GM12878 (cell line): ENCODE measurements at regions not wholly inside any gene's neighbourhood (a gene's known extent, or its start where the extent isn't known, plus 50 kb on each side); places are given as distances from the start of the nearest gene placed in this dataset.
A peak's percentile ranks its signal among the peaks of the same experiment; 100 is the strongest.

Experiments used
- ATAC-seq: fragments of 200-7000 bp; cut with Tn5 transposase; 3 replicates; pipeline ENCODE4 v1.9.1; 2020; ENCODE audit warnings: mild to moderate bottlenecking, moderate library complexity
- BruUV-seq: library from RNA; stranded (reverse); fragments of 400-500 nt; replicated peaks from 2 replicates; lab custom pipeline; 2021; lab: Mats Ljungman, UMichigan
- CTCF ChIA-PET: fragments of 300-600 bp; sonication (Branson Sonifier 250); formaldehyde crosslinking; extraction: SDS; loops from one replicate; lab custom pipeline; 2021; ENCODE audit warnings: inconsistent platforms; lab: Yijun Ruan, JAX
- POLR2A ChIA-PET: fragments of 350-600 bp; formaldehyde crosslinking; extraction: SDS; loops from one replicate; lab custom pipeline; 2021; ENCODE audit warnings: inconsistent platforms; lab: Charles Lee
- RAD21 ChIA-PET: fragments of 300-600 bp; sonication (Branson Sonifier 250); formaldehyde crosslinking; loops from one replicate; lab custom pipeline; 2023; ENCODE audit warnings: antibody characterized with exemption; ENCODE audit not compliant: unreplicated experiment; lab: Charles Lee
- SMC1A ChIA-PET: fragments of 300-600 bp; sonication (Branson Sonifier 250); formaldehyde crosslinking; loops from one replicate; lab custom pipeline; 2023; ENCODE audit not compliant: unreplicated experiment, uncharacterized antibody; lab: Charles Lee
- DNase-seq: peaks from one replicate; pipeline ENCODE4 v3.0.0-alpha.2; 2011; ENCODE audit warnings: low read depth, low spot score
- FAIRE-seq: peaks from 3 replicates; lab custom pipeline; 2011; peaks lifted over from hg19 to GRCh38; lab: Jason Lieb, UNC
- H2AFZ ChIP-seq: 2 replicates; pipeline ENCODE4 v1.6.0; 2011; ENCODE audit warnings: low read depth, low read length, control low read depth; ENCODE audit not compliant: control insufficient read depth
- H3K27ac ChIP-seq: 2 replicates; pipeline ENCODE4 v1.5.1; 2011; ENCODE audit warnings: control low read depth; ENCODE audit not compliant: control insufficient read depth, insufficient read depth
- H3K27me3 ChIP-seq, 2 experiments: replicated peaks in 1 of 2; 2 replicates each; pipeline versions ENCODE4 v1.6.0 to v1.6.1; 2011; ENCODE audit warnings: low read length in 1 of 2; ENCODE audit not compliant: control insufficient read depth in 2 of 2, insufficient read depth in 2 of 2
- H3K36me3 ChIP-seq, 2 experiments: 2 replicates each; pipeline ENCODE4 v1.5.1; 2011; ENCODE audit warnings: low read length in 1 of 2; ENCODE audit not compliant: control insufficient read depth in 2 of 2, insufficient read depth in 2 of 2
- H3K4me1 ChIP-seq: 2 replicates; pipeline ENCODE4 v1.6.1; 2011; ENCODE audit warnings: mild to moderate bottlenecking, low read length, moderate library complexity, mixed read lengths; ENCODE audit not compliant: control insufficient read depth, insufficient read depth
- H3K4me2 ChIP-seq: 2 replicates; pipeline ENCODE4 v1.6.0; 2011; ENCODE audit warnings: control low read depth; ENCODE audit not compliant: control insufficient read depth, insufficient read depth
- H3K4me3 ChIP-seq: fragments of 200-600 bp; sonication (generic); 2 replicates; pipeline ENCODE4 v1.5.1; 2016
- H3K79me2 ChIP-seq: 2 replicates; pipeline ENCODE4 v1.6.0; 2011; ENCODE audit warnings: low read length; ENCODE audit not compliant: control insufficient read depth, insufficient read depth
- H3K9ac ChIP-seq: 2 replicates; pipeline ENCODE4 v1.8.0; 2011; ENCODE audit warnings: low read length, control low read depth, mixed read lengths; ENCODE audit not compliant: control insufficient read depth, insufficient read depth
- H3K9me3 ChIP-seq: replicated peaks from 3 replicates; pipeline ENCODE4 v1.5.1; 2011; ENCODE audit warnings: mild to moderate bottlenecking, low read length; ENCODE audit not compliant: control insufficient read depth, insufficient read depth
- H4K20me1 ChIP-seq: 2 replicates; pipeline ENCODE4 v1.6.0; 2011; ENCODE audit not compliant: control insufficient read depth, insufficient read depth
- CBX5 ChIP-seq: sonication (generic); IDR thresholded peaks from 2 replicates; pipeline ENCODE4 v1.6.1; 2016; ENCODE audit warnings: low read depth, moderate library complexity, mild to moderate bottlenecking, inconsistent platforms
- CHD1 ChIP-seq: IDR thresholded peaks from 2 replicates; pipeline ENCODE4 v1.6.1; 2012; ENCODE audit warnings: low read depth, low read length, improper control_type of control experiment
- HDAC6 ChIP-seq: fragments of 200-600 bp; sonication (generic); IDR thresholded peaks from one replicate; pipeline ENCODE4 v1.8.0; 2017; ENCODE audit warnings: antibody characterized with exemption; ENCODE audit not compliant: unreplicated experiment
- RAD21 ChIP-seq: IDR thresholded peaks from 2 replicates; pipeline ENCODE4 v1.6.1; 2011; ENCODE audit warnings: mild to moderate bottlenecking, low read depth, low read length, moderate library complexity; ENCODE audit not compliant: insufficient read depth
- RB1 ChIP-seq: fragments of 450-650 bp; formaldehyde crosslinking; IDR thresholded peaks from 2 replicates; pipeline ENCODE4 v1.6.1; 2017; ENCODE audit warnings: mild to moderate bottlenecking, borderline replicate concordance
- RBBP5 ChIP-seq: fragments of 200-600 bp; sonication (generic); conservative IDR thresholded peaks from 2 replicates; pipeline ENCODE4 v1.6.1; 2016
- TCF3 ChIP-seq: IDR thresholded peaks from 2 replicates; pipeline ENCODE4 v1.6.1; 2012; ENCODE audit warnings: low read depth, mild to moderate bottlenecking, low read length, borderline replicate concordance; ENCODE audit not compliant: insufficient read depth
- WGBS: methylation state at CpG from one replicate; pipeline ENCODE4 v1.1.6; 2016; ENCODE audit warnings: low lambda C conversion rate; ENCODE audit not compliant: insufficient replicate concordance, insufficient coverage; ENCODE audit errors: missing lambda C conversion rate; 5-methylcytosine and 5-hydroxymethylcytosine counted together
- in situ Hi-C: fragments of 300-500 bp; cut with MboI; formaldehyde crosslinking; loops from 9 replicates; pipeline ENCODE4 v1.14.3; 2018; ENCODE audit warnings: mixed read lengths
- intact Hi-C: fragments of 100-400 bp; cut with micrococcal nuclease; formaldehyde crosslinking; loops from one replicate; pipeline ENCODE4 v1.14.2; 2022; ENCODE audit not compliant: unreplicated experiment
- TF ChIP-seq, protein P1 (sequence below): IDR thresholded peaks from 2 replicates; pipeline ENCODE4 v1.6.1; 2011; ENCODE audit warnings: low read depth, low read length, improper control_type of control experiment, borderline replicate concordance
- TF ChIP-seq, protein P2 (sequence below), 3 experiments: IDR thresholded peaks in 2 of 3; conservative IDR thresholded peaks in 1 of 3; 2 replicates each; pipeline ENCODE4 v1.5.1; 2011; ENCODE audit warnings: low read depth in 3 of 3, low read length in 3 of 3, mild to moderate bottlenecking in 3 of 3, control low read depth in 2 of 3, moderate library complexity in 2 of 3, inconsistent platforms in 1 of 3, mixed read lengths in 1 of 3; ENCODE audit not compliant: control insufficient read depth in 2 of 3, insufficient read depth in 1 of 3; ENCODE audit errors: extremely low read depth in 1 of 3
- TF ChIP-seq, protein P3 (sequence below): IDR thresholded peaks from 2 replicates; pipeline ENCODE4 v1.6.1; 2012; ENCODE audit warnings: mild to moderate bottlenecking, low read depth, low read length

DNA sequence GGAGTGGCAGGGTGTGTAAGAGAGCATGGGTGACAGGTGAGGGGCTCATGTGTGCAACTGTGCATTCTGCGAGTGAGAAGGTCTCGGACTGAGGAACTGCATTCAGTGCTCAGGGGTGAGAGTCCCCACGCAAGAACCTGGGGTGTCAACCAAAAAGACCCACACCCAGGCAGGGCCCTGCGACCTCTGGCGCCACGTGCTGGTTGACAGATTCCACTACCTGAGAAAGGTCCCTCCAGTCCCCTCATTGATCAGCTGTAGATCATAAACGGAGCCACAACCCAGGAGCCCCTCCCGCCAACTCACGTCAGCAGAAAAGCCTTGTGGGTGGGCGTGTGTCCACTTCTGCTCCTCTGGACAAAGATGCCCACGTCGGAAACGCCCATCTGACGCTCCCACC lies 98.7 kb downstream of the ASCL4 start:
- 38% methylated on average over 12 of the region's 14 CpGs for WGBS
- H4K20me1 ChIP-seq = no peaks in the 10 kb centered on the region
- no peak overlapping the region for H3K4me2 ChIP-seq
- H3K4me3 ChIP-seq = no peak overlapping the region
- no peak overlapping the region for H3K27ac ChIP-seq
- no peaks in the 10 kb centered on the region for H3K36me3 ChIP-seq
- 0 out of 3 replicates have a peak, but pooled peaks have one; percentile 15 for ATAC-seq
- H3K9ac ChIP-seq = no peak overlapping the region
- ChIA-PET SMC1A (interaction anchor here (1.0 to 1.2 kb wide), 2 partner anchors 11 to 114 kb away, joined by 3 to 5 read pairs; no protein-coding TSS in a partner anchor), RAD21 (interaction anchor here (1.5 kb wide), 1 partner anchor 12 kb away, joined by 3 read pairs; no protein-coding TSS in a partner anchor), POLR2A (no interaction called here), CTCF (interaction anchor here (0.8 to 1.3 kb wide), 3 partner anchors 13 to 202 kb away, joined by 4 read pairs; no protein-coding TSS in a partner anchor)
- H3K27me3 ChIP-seq = no peaks in the 10 kb centered on the region
- H3K9me3 ChIP-seq = no peaks in the 10 kb centered on the region
- no peak for DNase-seq
- intact Hi-C loops (no loop called here), in situ Hi-C loops (no loop called here)
- H3K79me2 ChIP-seq = no peaks in the 10 kb centered on the region
- no TSS peak for BruUV-seq
- TF ChIP-seq RB1 = no peak
- TF ChIP-seq, protein P1, sequence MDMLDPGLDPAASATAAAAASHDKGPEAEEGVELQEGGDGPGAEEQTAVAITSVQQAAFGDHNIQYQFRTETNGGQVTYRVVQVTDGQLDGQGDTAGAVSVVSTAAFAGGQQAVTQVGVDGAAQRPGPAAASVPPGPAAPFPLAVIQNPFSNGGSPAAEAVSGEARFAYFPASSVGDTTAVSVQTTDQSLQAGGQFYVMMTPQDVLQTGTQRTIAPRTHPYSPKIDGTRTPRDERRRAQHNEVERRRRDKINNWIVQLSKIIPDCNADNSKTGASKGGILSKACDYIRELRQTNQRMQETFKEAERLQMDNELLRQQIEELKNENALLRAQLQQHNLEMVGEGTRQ = no peak
- no peak for TF ChIP-seq HDAC6
- peak; percentile 33 for TF ChIP-seq RAD21
- no peak for TF ChIP-seq RBBP5
- TF ChIP-seq TCF3 = no peak
- TF ChIP-seq, protein P2, sequence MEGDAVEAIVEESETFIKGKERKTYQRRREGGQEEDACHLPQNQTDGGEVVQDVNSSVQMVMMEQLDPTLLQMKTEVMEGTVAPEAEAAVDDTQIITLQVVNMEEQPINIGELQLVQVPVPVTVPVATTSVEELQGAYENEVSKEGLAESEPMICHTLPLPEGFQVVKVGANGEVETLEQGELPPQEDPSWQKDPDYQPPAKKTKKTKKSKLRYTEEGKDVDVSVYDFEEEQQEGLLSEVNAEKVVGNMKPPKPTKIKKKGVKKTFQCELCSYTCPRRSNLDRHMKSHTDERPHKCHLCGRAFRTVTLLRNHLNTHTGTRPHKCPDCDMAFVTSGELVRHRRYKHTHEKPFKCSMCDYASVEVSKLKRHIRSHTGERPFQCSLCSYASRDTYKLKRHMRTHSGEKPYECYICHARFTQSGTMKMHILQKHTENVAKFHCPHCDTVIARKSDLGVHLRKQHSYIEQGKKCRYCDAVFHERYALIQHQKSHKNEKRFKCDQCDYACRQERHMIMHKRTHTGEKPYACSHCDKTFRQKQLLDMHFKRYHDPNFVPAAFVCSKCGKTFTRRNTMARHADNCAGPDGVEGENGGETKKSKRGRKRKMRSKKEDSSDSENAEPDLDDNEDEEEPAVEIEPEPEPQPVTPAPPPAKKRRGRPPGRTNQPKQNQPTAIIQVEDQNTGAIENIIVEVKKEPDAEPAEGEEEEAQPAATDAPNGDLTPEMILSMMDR (IDR thresholded peaks at IDR 0.05 in 2 of 3, conservative IDR thresholded peaks at IDR 0.05 in 1 of 3; ENCODE audit: control insufficient read depth in 2 of 3, extremely low read depth in 1 of 3, insufficient read depth in 1 of 3, low read depth in 3 of 3, low read length in 3 of 3) = peak in 1 of 3 experiments; percentile 15; a peak in 1 of 6 replicates
- TF ChIP-seq, protein P3, sequence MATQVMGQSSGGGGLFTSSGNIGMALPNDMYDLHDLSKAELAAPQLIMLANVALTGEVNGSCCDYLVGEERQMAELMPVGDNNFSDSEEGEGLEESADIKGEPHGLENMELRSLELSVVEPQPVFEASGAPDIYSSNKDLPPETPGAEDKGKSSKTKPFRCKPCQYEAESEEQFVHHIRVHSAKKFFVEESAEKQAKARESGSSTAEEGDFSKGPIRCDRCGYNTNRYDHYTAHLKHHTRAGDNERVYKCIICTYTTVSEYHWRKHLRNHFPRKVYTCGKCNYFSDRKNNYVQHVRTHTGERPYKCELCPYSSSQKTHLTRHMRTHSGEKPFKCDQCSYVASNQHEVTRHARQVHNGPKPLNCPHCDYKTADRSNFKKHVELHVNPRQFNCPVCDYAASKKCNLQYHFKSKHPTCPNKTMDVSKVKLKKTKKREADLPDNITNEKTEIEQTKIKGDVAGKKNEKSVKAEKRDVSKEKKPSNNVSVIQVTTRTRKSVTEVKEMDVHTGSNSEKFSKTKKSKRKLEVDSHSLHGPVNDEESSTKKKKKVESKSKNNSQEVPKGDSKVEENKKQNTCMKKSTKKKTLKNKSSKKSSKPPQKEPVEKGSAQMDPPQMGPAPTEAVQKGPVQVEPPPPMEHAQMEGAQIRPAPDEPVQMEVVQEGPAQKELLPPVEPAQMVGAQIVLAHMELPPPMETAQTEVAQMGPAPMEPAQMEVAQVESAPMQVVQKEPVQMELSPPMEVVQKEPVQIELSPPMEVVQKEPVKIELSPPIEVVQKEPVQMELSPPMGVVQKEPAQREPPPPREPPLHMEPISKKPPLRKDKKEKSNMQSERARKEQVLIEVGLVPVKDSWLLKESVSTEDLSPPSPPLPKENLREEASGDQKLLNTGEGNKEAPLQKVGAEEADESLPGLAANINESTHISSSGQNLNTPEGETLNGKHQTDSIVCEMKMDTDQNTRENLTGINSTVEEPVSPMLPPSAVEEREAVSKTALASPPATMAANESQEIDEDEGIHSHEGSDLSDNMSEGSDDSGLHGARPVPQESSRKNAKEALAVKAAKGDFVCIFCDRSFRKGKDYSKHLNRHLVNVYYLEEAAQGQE = no peak
- no peak for TF ChIP-seq CBX5
- TF ChIP-seq CHD1 = no peak
- no peak overlapping the region for H2AFZ ChIP-seq
- H3K4me1 ChIP-seq = no peaks in the 10 kb centered on the region
- FAIRE-seq = no peak
